Cardiac muscle cell (in vitro differentiated cells and primary cell): ENCODE measurements at regions not wholly inside any gene's neighbourhood (a gene's known extent, or its start where the extent isn't known, plus 50 kb on each side); places are given as distances from the start of the nearest gene placed in this dataset.

Source experiments
- DNase-seq, 2 donors: peaks; one replicate each; pipeline versions ENCODE4 v3.0.0 to v3.0.0-alpha.2; 2010 to 2017; ENCODE audit warnings: low read depth in 1 of 2, low spot score in 1 of 2
- H3K27ac ChIP-seq: fragments of 200-600 bp; sonication (generic); 2 replicates; pipeline ENCODE4 v1.5.1; 2016
- H3K27me3 ChIP-seq: fragments of 200-600 bp; sonication (generic); 2 replicates; pipeline ENCODE4 v1.6.0; 2016; ENCODE audit warnings: control low read depth
- H3K36me3 ChIP-seq: fragments of 200-600 bp; sonication (generic); 2 replicates; pipeline ENCODE4 v1.5.1; 2016; ENCODE audit warnings: control low read depth
- H3K4me1 ChIP-seq: fragments of 200-600 bp; sonication (generic); 2 replicates; pipeline ENCODE4 v1.8.1; 2017; ENCODE audit warnings: low read depth, mild to moderate bottlenecking, mixed run types
- H3K4me3 ChIP-seq: fragments of 200-600 bp; sonication (generic); 2 replicates; pipeline ENCODE4 v1.5.1; 2016; ENCODE audit warnings: mild to moderate bottlenecking
- H3K9me3 ChIP-seq: fragments of 200-600 bp; sonication (generic); 2 replicates; pipeline ENCODE4 v1.5.1; 2017; ENCODE audit warnings: low read depth, mild to moderate bottlenecking, control low read depth
- TF ChIP-seq, protein P1 (sequence below): IDR thresholded peaks from 2 replicates; pipeline ENCODE4 v1.5.1; 2012; ENCODE audit warnings: low read depth, mild to moderate bottlenecking, low read length

GRCh38 chr5:8188874-8189565 is 320.1 kb downstream of the MTRR start:
- Histone ChIP-seq H3K9me3 (no peaks in the 10 kb centered on the region), H3K4me1 (no peaks in the 10 kb centered on the region), H3K36me3 (no peaks in the 10 kb centered on the region), H3K4me3 (no peak overlapping the region), H3K27me3 (no peaks in the 10 kb centered on the region), H3K27ac (no peak overlapping the region)
- TF ChIP-seq, protein P1, sequence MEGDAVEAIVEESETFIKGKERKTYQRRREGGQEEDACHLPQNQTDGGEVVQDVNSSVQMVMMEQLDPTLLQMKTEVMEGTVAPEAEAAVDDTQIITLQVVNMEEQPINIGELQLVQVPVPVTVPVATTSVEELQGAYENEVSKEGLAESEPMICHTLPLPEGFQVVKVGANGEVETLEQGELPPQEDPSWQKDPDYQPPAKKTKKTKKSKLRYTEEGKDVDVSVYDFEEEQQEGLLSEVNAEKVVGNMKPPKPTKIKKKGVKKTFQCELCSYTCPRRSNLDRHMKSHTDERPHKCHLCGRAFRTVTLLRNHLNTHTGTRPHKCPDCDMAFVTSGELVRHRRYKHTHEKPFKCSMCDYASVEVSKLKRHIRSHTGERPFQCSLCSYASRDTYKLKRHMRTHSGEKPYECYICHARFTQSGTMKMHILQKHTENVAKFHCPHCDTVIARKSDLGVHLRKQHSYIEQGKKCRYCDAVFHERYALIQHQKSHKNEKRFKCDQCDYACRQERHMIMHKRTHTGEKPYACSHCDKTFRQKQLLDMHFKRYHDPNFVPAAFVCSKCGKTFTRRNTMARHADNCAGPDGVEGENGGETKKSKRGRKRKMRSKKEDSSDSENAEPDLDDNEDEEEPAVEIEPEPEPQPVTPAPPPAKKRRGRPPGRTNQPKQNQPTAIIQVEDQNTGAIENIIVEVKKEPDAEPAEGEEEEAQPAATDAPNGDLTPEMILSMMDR: no peak
- DNase-seq: peak in 1 of 2 donors; percentile 0

DNA sequence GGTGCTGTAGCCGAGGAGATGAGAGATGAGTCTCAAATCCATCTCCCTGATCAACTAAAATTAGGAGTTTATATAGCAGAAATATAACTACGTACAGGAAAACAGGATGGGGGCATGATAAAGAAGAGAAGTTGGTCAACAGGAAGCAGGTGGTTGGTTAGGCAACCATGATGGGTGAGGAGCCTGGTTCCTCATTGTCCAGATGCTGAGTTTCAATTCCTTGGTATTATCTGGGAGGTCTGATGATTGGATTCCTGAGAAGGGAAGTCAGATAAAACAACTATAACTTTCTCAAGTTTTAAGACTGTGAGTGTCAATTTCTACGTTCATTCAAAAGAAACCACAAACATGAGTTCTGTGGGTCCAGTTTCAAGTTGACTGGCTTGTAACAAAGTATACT is 323.9 kb downstream of the MTRR start:
- Histone ChIP-seq H3K9me3 (no peaks in the 10 kb centered on the region), H3K4me1 (no peaks in the 10 kb centered on the region), H3K36me3 (no peaks in the 10 kb centered on the region), H3K27me3 (no peaks in the 10 kb centered on the region), H3K4me3 (no peak overlapping the region), H3K27ac (no peak overlapping the region)
- DNase-seq: no peak
- TF ChIP-seq, protein P1: no peak

- H3K4me1 ChIP-seq: no peaks in the 10 kb centered on the region
- H3K4me3 ChIP-seq: no peak overlapping the region
- no peak overlapping the region for H3K27ac ChIP-seq
- no peak for DNase-seq
- TF ChIP-seq, protein P1: no peak
- H3K9me3 ChIP-seq: no peaks in the 10 kb centered on the region
- no peaks in the 10 kb centered on the region for H3K27me3 ChIP-seq
- H3K36me3 ChIP-seq: no peaks in the 10 kb centered on the region
Observed at GRCh38 chr5:8196061-8196460, 327.1 kb downstream of the MTRR start.

GRCh38 chr5:8208307-8208706 is 339.4 kb downstream of the MTRR start:
- Histone ChIP-seq H3K9me3 (no peaks in the 10 kb centered on the region), H3K4me1 (no peaks in the 10 kb centered on the region), H3K4me3 (no peak overlapping the region), H3K27ac (no peak overlapping the region), H3K27me3 (no peaks in the 10 kb centered on the region), H3K36me3 (no peaks in the 10 kb centered on the region)
- no peak for DNase-seq
- TF ChIP-seq, protein P1: no peak

GRCh38 chr5:8209500-8209899 is 340.6 kb downstream of the MTRR start:
- no peak for DNase-seq
- Histone ChIP-seq H3K36me3 (no peaks in the 10 kb centered on the region), H3K27me3 (no peaks in the 10 kb centered on the region), H3K4me1 (no peaks in the 10 kb centered on the region), H3K9me3 (no peaks in the 10 kb centered on the region), H3K27ac (no peak overlapping the region), H3K4me3 (no peak overlapping the region)
- TF ChIP-seq, protein P1: no peak
